ENCODE measurements at regions not wholly inside any gene's neighbourhood (a gene's known extent, or its start where the extent isn't known, plus 50 kb on each side); places are given as distances from the start of the nearest gene placed in this dataset.
"Not testable (repeated sequence)": the region's sequence is repeated elsewhere in the genome, so short reads cannot be mapped to it uniquely, and the experiment has no call there.

GRCh38 chr12:76180401-76181277, 96.2 kb upstream of the NAP1L1 start:
- DNase-seq (ENCODE audit: low read depth), result no peak

GRCh38 chr12:76178452-76178851, 94.0 kb upstream of the NAP1L1 start:
- no peak for DNase-seq (ENCODE audit: low read depth)

GRCh38 chr12:76177821-76178220, 93.3 kb upstream of the NAP1L1 start:
- DNase-seq (ENCODE audit: low read depth), result no peak

GRCh38 chr12:76176940-76177339, 92.5 kb upstream of the NAP1L1 start:
- DNase-seq (ENCODE audit: low read depth), result no peak

GRCh38 chr12:76175946-76176345, 91.5 kb upstream of the NAP1L1 start:
- not testable (repeated sequence) for DNase-seq (ENCODE audit: low read depth)

GRCh38 chr12:76173756-76174155, 89.3 kb upstream of the NAP1L1 start:
- no peak for DNase-seq (ENCODE audit: low read depth)

- DNase-seq (ENCODE audit: low read depth), result peak; percentile 91
These were observed 74.2 kb upstream of the NAP1L1 start for GRCh38 chr12:76158518-76159321.

- no peak for DNase-seq (ENCODE audit: low read depth)
These were observed 72.2 kb upstream of the NAP1L1 start for GRCh38 chr12:76156726-76157125.

GRCh38 chr12:76156314-76156713, 71.8 kb upstream of the NAP1L1 start:
- DNase-seq (ENCODE audit: low read depth), result no peak

GRCh38 chr12:76155157-76155670, 70.7 kb upstream of the NAP1L1 start:
- DNase-seq (ENCODE audit: low read depth), result no peak

- no peak for DNase-seq (ENCODE audit: low read depth)
These were observed 69.1 kb upstream of the NAP1L1 start for GRCh38 chr12:76153616-76154015.

GRCh38 chr12:76152181-76152807, 67.8 kb upstream of the NAP1L1 start:
- no peak for DNase-seq (ENCODE audit: low read depth)

- DNase-seq (ENCODE audit: low read depth), result peak; percentile 36
These were observed 59.7 kb upstream of the NAP1L1 start for GRCh38 chr12:76144245-76144549.

- DNase-seq (ENCODE audit: low read depth), result no peak
These were observed 59.1 kb upstream of the NAP1L1 start for GRCh38 chr12:76143343-76144244.

- no peak for DNase-seq (ENCODE audit: low read depth)
These were observed 57.8 kb upstream of the NAP1L1 start for GRCh38 chr12:76142305-76142704.

GRCh38 chr12:76138656-76139055, 54.2 kb upstream of the NAP1L1 start:
- DNase-seq (ENCODE audit: low read depth), result no peak

GRCh38 chr12:76137606-76138005, 53.1 kb upstream of the NAP1L1 start:
- peak; percentile 5 for DNase-seq (ENCODE audit: low read depth)

- no peak for DNase-seq (ENCODE audit: low read depth)
These were observed 51.0 kb upstream of the NAP1L1 start for GRCh38 chr12:76135456-76135855.
